Peyer's patch (tissue), 4 donors: ENCODE measurements at regions not wholly inside any gene's neighbourhood (a gene's known extent, or its start where the extent isn't known, plus 50 kb on each side); places are given as distances from the start of the nearest gene placed in this dataset.

Experiments used
- DNase-seq, 3 donors: peaks; one replicate each; pipeline ENCODE4 v3.0.0-alpha.2; 2017 to 2019
- H3K27ac ChIP-seq, 4 donors: fragments of 200-600 bp; sonication (generic); one replicate each; pipeline ENCODE4 v1.5.1; 2016 to 2019
- H3K27me3 ChIP-seq, 2 donors: fragments of 200-600 bp; sonication (generic); one replicate each; pipeline ENCODE4 v1.5.1; 2019
- H3K36me3 ChIP-seq, 3 donors: fragments of 200-600 bp; sonication (generic); one replicate each; pipeline ENCODE4 v1.5.1; 2016 to 2019
- H3K4me1 ChIP-seq, 4 donors: fragments of 200-600 bp; sonication (generic); one replicate each; pipeline ENCODE4 v1.5.1; 2016 to 2019
- H3K4me3 ChIP-seq, 4 donors: fragments of 200-600 bp; sonication (generic); 1 replicate in 3 of 4; 2 replicates in 1 of 4; pipeline ENCODE4 v1.5.1; 2016 to 2019; ENCODE audit warnings: mild to moderate bottlenecking in 1 of 4
- H3K9me3 ChIP-seq, 4 donors: fragments of 200-600 bp; sonication (generic); one replicate each; pipeline ENCODE4 v1.5.1; 2016 to 2019; ENCODE audit warnings: mild to moderate bottlenecking in 1 of 4
- CTCF ChIP-seq, 6 experiments: fragments of 450-650 bp in 4 of 6; fragments of 200-600 bp in 2 of 6; sonication (generic) in 1 of 6; IDR thresholded peaks; one replicate each; pipeline ENCODE4 v1.5.1; 2017 to 2019; ENCODE audit warnings: antibody characterized with exemption in 6 of 6, mild to moderate bottlenecking in 3 of 6, moderate library complexity in 1 of 6
- POLR2A ChIP-seq, 2 donors: fragments of 450-650 bp; IDR thresholded peaks; one replicate each; pipeline ENCODE4 v1.5.1; 2017; ENCODE audit warnings: antibody characterized with exemption in 2 of 2, mild to moderate bottlenecking in 2 of 2, moderate library complexity in 2 of 2

- H3K27me3 ChIP-seq = no peaks in the 10 kb centered on the region
- no peaks in the 10 kb centered on the region for H3K4me1 ChIP-seq
- TF ChIP-seq POLR2A (IDR thresholded peaks at IDR 0.05) (no peak), CTCF (IDR thresholded peaks at IDR 0.05) (no peak)
- H3K27ac ChIP-seq = no peak overlapping the region
- H3K36me3 ChIP-seq = no peaks in the 10 kb centered on the region
- H3K9me3 ChIP-seq = no peaks in the 10 kb centered on the region
- no peak for DNase-seq
- H3K4me3 ChIP-seq = no peak overlapping the region
Measured at GRCh38 chr5:152329207-152329606, 75.9 kb downstream of the NMUR2 start.

GRCh38 chr5:152315942-152316341 lies 89.1 kb downstream of the NMUR2 start:
- DNase-seq = no peak
- H3K27ac ChIP-seq = no peak overlapping the region
- TF ChIP-seq POLR2A (IDR thresholded peaks at IDR 0.05) (no peak), CTCF (IDR thresholded peaks at IDR 0.05) (no peak)
- H3K4me1 ChIP-seq = no peaks in the 10 kb centered on the region
- H3K4me3 ChIP-seq = no peak overlapping the region
- H3K36me3 ChIP-seq = no peaks in the 10 kb centered on the region
- H3K9me3 ChIP-seq = no peaks in the 10 kb centered on the region
- H3K27me3 ChIP-seq = no peaks in the 10 kb centered on the region

GRCh38 chr5:152314196-152314829 lies 90.8 kb downstream of the NMUR2 start:
- H3K27me3 ChIP-seq = no peaks in the 10 kb centered on the region
- H3K4me3 ChIP-seq = no peak overlapping the region
- H3K9me3 ChIP-seq = no peaks in the 10 kb centered on the region
- H3K4me1 ChIP-seq = no peaks in the 10 kb centered on the region
- H3K36me3 ChIP-seq = no peaks in the 10 kb centered on the region
- TF ChIP-seq CTCF (IDR thresholded peaks at IDR 0.05) = no peak
- no peak for TF ChIP-seq POLR2A (IDR thresholded peaks at IDR 0.05)
- H3K27ac ChIP-seq = no peak overlapping the region
- DNase-seq = no peak

GRCh38 chr5:152309926-152310450 lies 95.1 kb downstream of the NMUR2 start:
- no peaks in the 10 kb centered on the region for H3K9me3 ChIP-seq
- no peak for DNase-seq

GRCh38 chr5:152306386-152306785 lies 98.7 kb downstream of the NMUR2 start:
- no peaks in the 10 kb centered on the region for H3K9me3 ChIP-seq
- no peak for DNase-seq
- no peaks in the 10 kb centered on the region for H3K36me3 ChIP-seq
- no peak overlapping the region for H3K4me3 ChIP-seq
- H3K27ac ChIP-seq = no peak overlapping the region
- TF ChIP-seq POLR2A (IDR thresholded peaks at IDR 0.05) = no peak
- TF ChIP-seq CTCF (IDR thresholded peaks at IDR 0.05) = no peak
- no peaks in the 10 kb centered on the region for H3K27me3 ChIP-seq
- H3K4me1 ChIP-seq = no peaks in the 10 kb centered on the region

More at GRCh38 chr5:152309926-152310450, 95.1 kb downstream of the NMUR2 start:
- Histone ChIP-seq H3K27me3 (no peaks in the 10 kb centered on the region), H3K4me1 (no peaks in the 10 kb centered on the region), H3K36me3 (no peaks in the 10 kb centered on the region), H3K27ac (no peak overlapping the region), H3K4me3 (no peak overlapping the region)
- TF ChIP-seq CTCF (IDR thresholded peaks at IDR 0.05) = no peak
- no peak for TF ChIP-seq POLR2A (IDR thresholded peaks at IDR 0.05)
